ENCODE measurements at regions not wholly inside any gene's neighbourhood (a gene's known extent, or its start where the extent isn't known, plus 50 kb on each side); places are given as distances from the start of the nearest gene placed in this dataset.

- DNase-seq: no peak
These were observed 1296.1 kb upstream of the PCDH7 start for GRCh38 chr4:29423836-29424721.

- no peak for DNase-seq
These were observed 1266.8 kb upstream of the PCDH7 start for GRCh38 chr4:29453303-29453820.

GRCh38 chr4:29459926-29460325, 1260.2 kb upstream of the PCDH7 start:
- no peak for DNase-seq

- no peak for DNase-seq
These were observed 1253.0 kb upstream of the PCDH7 start for GRCh38 chr4:29467044-29467717.
